ENCODE measurements at regions not wholly inside any gene's neighbourhood (a gene's known extent, or its start where the extent isn't known, plus 50 kb on each side); places are given as distances from the start of the nearest gene placed in this dataset.

- Mint-ChIP-seq H3K4me1 (ENCODE audit: unreplicated experiment) (peaks cover 72% of the 10 kb centered on the region), H3K36me3 (no peaks in the 10 kb centered on the region), H3K27ac (peak overlapping the region; percentile 97), H3K4me3 (peak overlapping the region; percentile 56), H3K9me3 (no peaks in the 10 kb centered on the region), H3K27me3 (no peaks in the 10 kb centered on the region)
- TF ChIP-seq, protein P1, sequence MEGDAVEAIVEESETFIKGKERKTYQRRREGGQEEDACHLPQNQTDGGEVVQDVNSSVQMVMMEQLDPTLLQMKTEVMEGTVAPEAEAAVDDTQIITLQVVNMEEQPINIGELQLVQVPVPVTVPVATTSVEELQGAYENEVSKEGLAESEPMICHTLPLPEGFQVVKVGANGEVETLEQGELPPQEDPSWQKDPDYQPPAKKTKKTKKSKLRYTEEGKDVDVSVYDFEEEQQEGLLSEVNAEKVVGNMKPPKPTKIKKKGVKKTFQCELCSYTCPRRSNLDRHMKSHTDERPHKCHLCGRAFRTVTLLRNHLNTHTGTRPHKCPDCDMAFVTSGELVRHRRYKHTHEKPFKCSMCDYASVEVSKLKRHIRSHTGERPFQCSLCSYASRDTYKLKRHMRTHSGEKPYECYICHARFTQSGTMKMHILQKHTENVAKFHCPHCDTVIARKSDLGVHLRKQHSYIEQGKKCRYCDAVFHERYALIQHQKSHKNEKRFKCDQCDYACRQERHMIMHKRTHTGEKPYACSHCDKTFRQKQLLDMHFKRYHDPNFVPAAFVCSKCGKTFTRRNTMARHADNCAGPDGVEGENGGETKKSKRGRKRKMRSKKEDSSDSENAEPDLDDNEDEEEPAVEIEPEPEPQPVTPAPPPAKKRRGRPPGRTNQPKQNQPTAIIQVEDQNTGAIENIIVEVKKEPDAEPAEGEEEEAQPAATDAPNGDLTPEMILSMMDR (conservative IDR thresholded peaks at IDR 0.05), result no peak
- no peak for DNase-seq (ENCODE audit: extremely low spot score, unreplicated experiment)
Measured at GRCh38 chr1:228867108-228867950, 132.1 kb downstream of the RHOU start.

DNA sequence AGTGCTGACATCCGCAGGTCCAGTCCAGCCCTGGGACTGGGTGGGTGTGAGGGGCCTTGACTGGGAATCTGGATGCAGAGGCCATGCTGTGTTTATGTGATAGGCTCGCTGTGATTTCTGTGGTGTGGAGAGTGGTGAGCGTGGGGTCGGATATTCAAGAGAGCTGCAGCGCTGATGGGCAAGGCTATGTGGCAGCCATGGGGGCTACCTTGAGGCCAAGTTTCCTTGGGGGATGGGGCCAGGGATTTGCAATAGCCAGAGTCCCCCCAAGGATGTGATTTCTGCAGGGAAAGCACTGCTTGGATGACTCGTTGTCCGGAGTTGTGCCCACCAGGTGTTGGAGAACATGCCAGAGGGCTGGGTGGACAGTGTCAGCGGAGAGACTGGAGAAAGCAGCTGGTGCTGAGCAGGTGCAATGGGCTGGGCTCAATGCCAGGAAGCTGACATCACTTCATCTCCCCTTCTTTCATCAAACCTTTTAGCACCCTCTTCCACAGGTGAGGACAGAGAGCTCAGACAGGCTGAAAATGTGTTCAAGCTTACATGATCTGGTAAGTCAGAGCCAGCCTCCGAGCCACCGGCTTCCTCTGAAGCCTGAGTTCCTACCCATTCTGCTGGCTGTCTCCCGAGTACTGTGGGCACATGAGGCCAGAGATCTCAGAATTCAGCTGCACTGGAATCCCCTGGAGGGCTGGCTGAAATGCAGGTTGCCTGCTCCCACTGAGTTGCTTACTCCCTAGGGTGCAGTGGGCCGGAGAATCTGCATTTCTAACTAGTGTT is 132.9 kb downstream of the RHOU start:
- peak overlapping the region; percentile 97 for H3K27ac Mint-ChIP-seq
- H3K27me3 Mint-ChIP-seq, result no peaks in the 10 kb centered on the region
- no peak overlapping the region for H3K4me3 Mint-ChIP-seq
- H3K9me3 Mint-ChIP-seq, result no peaks in the 10 kb centered on the region
- no peaks in the 10 kb centered on the region for H3K36me3 Mint-ChIP-seq
- TF ChIP-seq, protein P1 (conservative IDR thresholded peaks at IDR 0.05), result no peak
- no peak for DNase-seq (ENCODE audit: extremely low spot score, unreplicated experiment)
- H3K4me1 Mint-ChIP-seq (ENCODE audit: unreplicated experiment), result peaks cover 66% of the 10 kb centered on the region

- Mint-ChIP-seq H3K27me3 (no peaks in the 10 kb centered on the region), H3K9me3 (no peaks in the 10 kb centered on the region), H3K36me3 (no peaks in the 10 kb centered on the region), H3K4me1 (ENCODE audit: unreplicated experiment) (peaks cover 64% of the 10 kb centered on the region), H3K4me3 (no peak overlapping the region), H3K27ac (no peak overlapping the region)
- DNase-seq (ENCODE audit: extremely low spot score, unreplicated experiment), result no peak
- TF ChIP-seq, protein P1 (conservative IDR thresholded peaks at IDR 0.05), result no peak
Measured at GRCh38 chr1:228868731-228869024, 133.4 kb downstream of the RHOU start.

GRCh38 chr1:228869312-228869824 is 134.1 kb downstream of the RHOU start:
- Mint-ChIP-seq H3K4me3 (no peak overlapping the region), H3K36me3 (no peaks in the 10 kb centered on the region), H3K4me1 (ENCODE audit: unreplicated experiment) (peaks cover 60% of the 10 kb centered on the region), H3K27me3 (no peaks in the 10 kb centered on the region), H3K27ac (no peak overlapping the region), H3K9me3 (no peaks in the 10 kb centered on the region)
- TF ChIP-seq, protein P1 (conservative IDR thresholded peaks at IDR 0.05), result no peak
- no peak for DNase-seq (ENCODE audit: extremely low spot score, unreplicated experiment)

DNA sequence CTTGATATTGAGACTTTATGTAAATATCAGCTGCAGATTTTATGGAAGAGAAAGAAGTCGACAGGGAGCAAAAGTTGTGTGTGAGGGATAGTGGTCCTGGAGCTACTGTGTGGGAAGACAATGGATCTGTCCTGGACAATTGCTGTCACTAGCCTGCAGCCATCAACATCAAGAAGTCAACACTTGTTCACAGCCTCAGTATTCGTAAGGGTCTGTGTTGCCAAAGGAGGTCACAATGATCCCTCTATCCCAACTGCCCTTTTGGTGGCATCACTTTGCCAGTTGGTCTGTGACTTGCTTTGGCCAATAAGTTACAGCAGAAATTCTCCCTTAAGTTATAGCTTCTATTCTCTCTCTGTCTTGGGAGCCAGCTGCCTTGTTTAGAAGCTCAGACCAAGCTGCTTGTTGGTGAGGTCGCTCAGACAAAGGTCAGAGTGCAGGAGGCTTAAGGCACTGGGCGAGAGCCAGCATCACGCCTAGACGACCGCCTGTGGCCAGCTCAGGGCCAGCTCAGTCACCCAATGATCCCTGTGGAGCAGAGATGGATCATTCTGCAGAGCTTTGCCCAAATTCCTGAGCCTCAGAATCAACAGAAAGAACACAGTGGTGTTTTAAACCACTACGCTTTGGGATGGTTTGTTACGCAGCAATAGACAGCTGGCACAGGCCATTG is 134.9 kb downstream of the RHOU start:
- DNase-seq (ENCODE audit: extremely low spot score, unreplicated experiment), result no peak
- H3K4me1 Mint-ChIP-seq (ENCODE audit: unreplicated experiment), result peaks cover 55% of the 10 kb centered on the region
- H3K9me3 Mint-ChIP-seq, result no peaks in the 10 kb centered on the region
- H3K27ac Mint-ChIP-seq, result no peak overlapping the region
- H3K4me3 Mint-ChIP-seq, result no peak overlapping the region
- TF ChIP-seq, protein P1 (conservative IDR thresholded peaks at IDR 0.05), result no peak
- no peaks in the 10 kb centered on the region for H3K36me3 Mint-ChIP-seq
- no peaks in the 10 kb centered on the region for H3K27me3 Mint-ChIP-seq

Measured in type B pancreatic cell (in vitro differentiated cells).